ENCODE measurements at regions not wholly inside any gene's neighbourhood (a gene's known extent, or its start where the extent isn't known, plus 50 kb on each side); places are given as distances from the start of the nearest gene placed in this dataset.

DNA sequence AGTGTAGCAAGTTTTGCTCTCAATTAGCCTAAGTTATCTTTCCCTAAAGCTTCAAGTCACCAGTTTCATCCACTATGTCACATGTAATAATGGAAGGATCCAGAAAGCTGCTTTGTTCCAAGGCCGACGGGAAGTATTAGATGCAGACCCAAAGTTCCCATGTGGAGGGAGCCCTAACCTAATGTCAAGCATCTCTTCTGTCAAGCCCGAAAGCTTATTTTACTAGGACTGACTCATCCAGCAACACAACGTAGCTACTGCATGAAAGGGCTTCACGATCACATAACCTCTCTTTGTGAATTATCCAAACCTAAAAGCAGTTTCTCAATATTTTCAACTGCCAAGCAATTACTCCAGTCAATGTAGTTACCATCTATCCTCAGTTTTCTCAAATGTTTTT lies 133.4 kb downstream of the SLC6A15 start:
- no peaks in the 10 kb centered on the region for H3K9me3 ChIP-seq (ENCODE audit: control insufficient read depth, insufficient read depth, low read length)
- H3K9ac ChIP-seq (ENCODE audit: low read depth, low read length): no peak overlapping the region
- H3K4me3 ChIP-seq (ENCODE audit: low read depth, low read length): no peak overlapping the region
- no peaks in the 10 kb centered on the region for H3K27me3 ChIP-seq (ENCODE audit: control insufficient read depth, insufficient read depth, low read length)
- H3K36me3 ChIP-seq (ENCODE audit: control insufficient read depth, insufficient read depth, low read length): no peaks in the 10 kb centered on the region
- H3K4me1 ChIP-seq (ENCODE audit: control insufficient read depth, insufficient read depth, low read length): no peaks in the 10 kb centered on the region

DNA sequence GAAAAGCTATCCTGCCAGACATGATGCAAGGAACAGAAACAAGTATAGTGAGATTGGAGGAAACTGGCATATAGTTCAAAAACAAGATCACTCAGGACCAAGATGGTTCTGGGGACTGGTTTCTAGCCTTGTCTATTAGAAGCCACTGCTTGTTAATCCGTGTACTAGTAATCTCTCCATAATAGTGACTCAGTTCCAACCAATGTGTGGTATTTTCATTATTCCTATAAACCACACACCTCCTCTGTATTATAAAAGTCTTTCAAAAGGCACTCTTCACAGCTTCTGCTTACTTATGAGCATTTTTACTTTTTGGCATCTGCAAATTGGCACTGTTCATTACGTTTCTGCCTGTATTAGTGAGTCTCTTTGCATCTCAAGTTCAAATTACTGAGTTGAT lies 140.3 kb downstream of the SLC6A15 start:
- no peak overlapping the region for H3K9ac ChIP-seq (ENCODE audit: low read depth, low read length)
- no peaks in the 10 kb centered on the region for H3K4me1 ChIP-seq (ENCODE audit: control insufficient read depth, insufficient read depth, low read length)
- H3K4me3 ChIP-seq (ENCODE audit: low read depth, low read length): no peak overlapping the region
- no peaks in the 10 kb centered on the region for H3K9me3 ChIP-seq (ENCODE audit: control insufficient read depth, insufficient read depth, low read length)
- no peaks in the 10 kb centered on the region for H3K36me3 ChIP-seq (ENCODE audit: control insufficient read depth, insufficient read depth, low read length)
- no peaks in the 10 kb centered on the region for H3K27me3 ChIP-seq (ENCODE audit: control insufficient read depth, insufficient read depth, low read length)

DNA sequence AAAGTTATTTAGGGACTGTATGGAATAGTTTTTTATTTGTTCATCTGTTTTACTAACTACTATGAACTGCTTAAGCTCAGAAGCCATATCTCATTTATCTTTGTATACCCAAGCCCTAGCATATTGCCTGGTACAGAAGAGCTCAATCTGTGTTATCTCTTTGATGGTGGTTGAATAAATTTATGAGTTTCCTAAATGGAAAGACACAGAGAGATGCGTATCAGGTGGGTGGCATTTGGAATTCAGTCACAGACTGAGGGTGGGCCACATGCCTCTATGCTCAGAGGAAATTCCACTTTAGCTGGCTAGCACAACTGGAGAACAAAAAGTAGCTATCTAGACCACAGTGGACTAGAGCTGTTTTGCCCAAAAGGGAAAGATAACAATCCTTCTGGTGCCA lies 145.5 kb downstream of the SLC6A15 start:
- H3K36me3 ChIP-seq (ENCODE audit: control insufficient read depth, insufficient read depth, low read length): no peaks in the 10 kb centered on the region
- peaks cover 3% of the 10 kb centered on the region for H3K4me1 ChIP-seq (ENCODE audit: control insufficient read depth, insufficient read depth, low read length)
- no peak overlapping the region for H3K9ac ChIP-seq (ENCODE audit: low read depth, low read length)
- H3K4me3 ChIP-seq (ENCODE audit: low read depth, low read length): no peak overlapping the region
- H3K9me3 ChIP-seq (ENCODE audit: control insufficient read depth, insufficient read depth, low read length): no peaks in the 10 kb centered on the region
- H3K27me3 ChIP-seq (ENCODE audit: control insufficient read depth, insufficient read depth, low read length): no peaks in the 10 kb centered on the region

GRCh38 chr12:84766375-84766774 lies 146.2 kb downstream of the SLC6A15 start:
- Histone ChIP-seq H3K4me3 (ENCODE audit: low read depth, low read length) (no peak overlapping the region), H3K36me3 (ENCODE audit: control insufficient read depth, insufficient read depth, low read length) (no peaks in the 10 kb centered on the region), H3K27me3 (ENCODE audit: control insufficient read depth, insufficient read depth, low read length) (no peaks in the 10 kb centered on the region), H3K9me3 (ENCODE audit: control insufficient read depth, insufficient read depth, low read length) (no peaks in the 10 kb centered on the region), H3K4me1 (ENCODE audit: control insufficient read depth, insufficient read depth, low read length) (peaks cover 3% of the 10 kb centered on the region), H3K9ac (ENCODE audit: low read depth, low read length) (no peak overlapping the region)

GRCh38 chr12:84764001-84764400 lies 148.6 kb downstream of the SLC6A15 start:
- no peaks in the 10 kb centered on the region for H3K36me3 ChIP-seq (ENCODE audit: control insufficient read depth, insufficient read depth, low read length)
- H3K4me1 ChIP-seq (ENCODE audit: control insufficient read depth, insufficient read depth, low read length): peaks cover 3% of the 10 kb centered on the region
- no peaks in the 10 kb centered on the region for H3K9me3 ChIP-seq (ENCODE audit: control insufficient read depth, insufficient read depth, low read length)
- H3K9ac ChIP-seq (ENCODE audit: low read depth, low read length): no peak overlapping the region
- no peaks in the 10 kb centered on the region for H3K27me3 ChIP-seq (ENCODE audit: control insufficient read depth, insufficient read depth, low read length)
- no peak overlapping the region for H3K4me3 ChIP-seq (ENCODE audit: low read depth, low read length)

DNA sequence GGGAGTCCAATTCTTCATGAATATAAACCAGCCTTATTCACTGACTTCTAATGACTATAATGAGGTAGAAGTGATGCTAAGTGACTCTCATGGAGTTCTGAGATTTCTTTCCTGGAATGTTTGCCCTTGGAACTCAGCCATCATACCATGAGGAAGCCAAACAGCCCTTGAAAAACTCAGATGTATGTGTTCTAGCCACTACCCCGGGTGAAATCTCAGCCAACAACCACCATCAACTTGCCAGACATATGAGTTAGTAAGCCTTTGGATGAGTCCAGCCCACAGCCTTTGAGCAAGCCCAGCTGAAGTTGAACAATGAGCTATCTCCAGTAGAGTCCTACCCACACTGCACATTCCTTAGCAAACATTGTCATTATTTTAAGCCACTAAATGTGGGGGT lies 149.5 kb downstream of the SLC6A15 start:
- H3K4me1 ChIP-seq (ENCODE audit: control insufficient read depth, insufficient read depth, low read length): peaks cover 3% of the 10 kb centered on the region
- no peaks in the 10 kb centered on the region for H3K9me3 ChIP-seq (ENCODE audit: control insufficient read depth, insufficient read depth, low read length)
- no peak overlapping the region for H3K9ac ChIP-seq (ENCODE audit: low read depth, low read length)

DNA sequence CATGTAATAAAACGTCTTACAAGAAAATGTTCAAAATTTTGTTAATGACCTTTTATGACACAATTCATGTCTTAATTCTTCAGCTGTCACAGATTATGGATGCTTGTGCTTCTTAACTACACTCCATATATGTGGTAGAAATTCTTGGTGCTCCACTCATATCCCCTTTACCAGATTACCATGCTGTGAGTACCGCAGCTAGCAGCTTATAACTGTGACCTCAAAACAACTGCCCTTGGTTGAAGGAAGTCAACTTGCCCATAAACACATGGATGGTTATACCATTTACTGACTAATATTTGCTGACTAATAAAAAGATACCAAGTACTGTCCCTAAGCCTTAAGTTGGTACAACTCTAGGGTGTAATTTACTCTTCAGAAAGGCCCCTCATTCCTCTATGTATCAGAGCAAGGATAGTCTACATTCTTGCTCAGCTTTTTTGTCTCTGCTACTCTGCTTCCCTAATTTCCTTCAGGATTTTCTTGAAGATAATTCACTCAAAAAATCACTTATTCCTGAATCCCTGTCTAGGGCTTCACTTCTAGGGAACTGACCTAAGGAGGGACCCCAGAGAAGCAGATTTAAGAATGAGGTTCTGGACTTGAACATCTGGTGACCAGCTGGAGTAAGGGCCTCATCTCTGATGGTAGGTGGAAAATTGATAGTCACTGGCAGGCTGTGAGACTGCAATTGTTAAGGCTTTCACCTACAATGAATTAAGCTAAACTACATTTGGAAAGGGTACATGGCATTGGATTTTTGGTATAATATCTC lies 152.3 kb downstream of the SLC6A15 start:
- Histone ChIP-seq H3K36me3 (ENCODE audit: control insufficient read depth, insufficient read depth, low read length) (no peaks in the 10 kb centered on the region), H3K27me3 (ENCODE audit: control insufficient read depth, insufficient read depth, low read length) (no peaks in the 10 kb centered on the region)

More for the DNA sequence above, 149.5 kb downstream of the SLC6A15 start:
- Histone ChIP-seq H3K27me3 (ENCODE audit: control insufficient read depth, insufficient read depth, low read length) (no peaks in the 10 kb centered on the region), H3K36me3 (ENCODE audit: control insufficient read depth, insufficient read depth, low read length) (no peaks in the 10 kb centered on the region), H3K4me3 (ENCODE audit: low read depth, low read length) (no peak overlapping the region)

GRCh38 chr12:84757978-84758377 lies 154.6 kb downstream of the SLC6A15 start:
- Histone ChIP-seq H3K9me3 (ENCODE audit: control insufficient read depth, insufficient read depth, low read length) (no peaks in the 10 kb centered on the region), H3K36me3 (ENCODE audit: control insufficient read depth, insufficient read depth, low read length) (no peaks in the 10 kb centered on the region), H3K4me3 (ENCODE audit: low read depth, low read length) (no peak overlapping the region), H3K9ac (ENCODE audit: low read depth, low read length) (no peak overlapping the region), H3K27me3 (ENCODE audit: control insufficient read depth, insufficient read depth, low read length) (no peaks in the 10 kb centered on the region), H3K4me1 (ENCODE audit: control insufficient read depth, insufficient read depth, low read length) (no peaks in the 10 kb centered on the region)

More for the DNA sequence above, 152.3 kb downstream of the SLC6A15 start:
- Histone ChIP-seq H3K4me1 (ENCODE audit: control insufficient read depth, insufficient read depth, low read length) (no peaks in the 10 kb centered on the region), H3K9ac (ENCODE audit: low read depth, low read length) (no peak overlapping the region), H3K9me3 (ENCODE audit: control insufficient read depth, insufficient read depth, low read length) (no peaks in the 10 kb centered on the region), H3K4me3 (ENCODE audit: low read depth, low read length) (no peak overlapping the region)

DNA sequence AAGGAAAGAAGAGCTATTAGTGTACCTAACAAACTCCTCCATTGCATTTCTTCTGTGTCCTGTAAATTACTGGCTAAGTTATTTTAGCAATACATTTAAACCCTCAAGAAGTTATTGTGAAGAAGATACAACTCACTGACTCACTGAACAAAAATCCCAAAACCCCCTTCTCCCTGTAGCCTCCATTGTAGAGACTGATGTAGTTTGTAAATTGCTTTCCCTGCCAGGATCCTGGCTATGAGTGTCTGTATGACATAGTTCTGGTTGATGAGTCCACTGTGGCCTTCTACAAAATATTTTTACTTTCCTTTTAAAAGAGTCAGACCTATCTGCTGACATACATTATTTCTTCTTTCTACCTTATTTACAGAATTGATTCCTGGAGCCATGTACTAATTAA lies 155.6 kb downstream of the SLC6A15 start:
- H3K36me3 ChIP-seq (ENCODE audit: control insufficient read depth, insufficient read depth, low read length): no peaks in the 10 kb centered on the region
- H3K4me3 ChIP-seq (ENCODE audit: low read depth, low read length): no peak overlapping the region
- no peaks in the 10 kb centered on the region for H3K4me1 ChIP-seq (ENCODE audit: control insufficient read depth, insufficient read depth, low read length)
- no peaks in the 10 kb centered on the region for H3K27me3 ChIP-seq (ENCODE audit: control insufficient read depth, insufficient read depth, low read length)
- H3K9ac ChIP-seq (ENCODE audit: low read depth, low read length): no peak overlapping the region
- no peaks in the 10 kb centered on the region for H3K9me3 ChIP-seq (ENCODE audit: control insufficient read depth, insufficient read depth, low read length)

DNA sequence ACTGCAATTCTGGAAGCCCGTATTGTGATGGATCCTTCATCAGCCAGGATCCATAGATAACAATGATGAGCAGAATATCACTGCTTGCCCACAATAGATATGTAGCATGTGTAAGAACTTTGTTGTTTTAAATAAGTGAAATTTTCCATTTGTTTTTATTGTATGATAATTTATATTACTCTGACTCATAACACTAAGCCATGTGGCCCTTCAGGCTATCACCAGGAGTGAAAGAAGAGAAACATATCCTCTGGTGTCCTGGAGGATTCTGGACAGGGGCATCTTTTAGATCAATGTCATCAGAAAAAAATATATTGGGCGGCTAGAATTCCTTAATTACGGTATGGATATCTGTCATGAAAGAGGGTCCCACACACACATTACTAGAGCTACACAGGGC lies 167.5 kb downstream of the SLC6A15 start:
- Histone ChIP-seq H3K27me3 (ENCODE audit: control insufficient read depth, insufficient read depth, low read length) (no peaks in the 10 kb centered on the region), H3K4me3 (ENCODE audit: low read depth, low read length) (no peak overlapping the region), H3K9me3 (ENCODE audit: control insufficient read depth, insufficient read depth, low read length) (no peaks in the 10 kb centered on the region), H3K4me1 (ENCODE audit: control insufficient read depth, insufficient read depth, low read length) (no peaks in the 10 kb centered on the region), H3K36me3 (ENCODE audit: control insufficient read depth, insufficient read depth, low read length) (no peaks in the 10 kb centered on the region), H3K9ac (ENCODE audit: low read depth, low read length) (no peak overlapping the region)

DNA sequence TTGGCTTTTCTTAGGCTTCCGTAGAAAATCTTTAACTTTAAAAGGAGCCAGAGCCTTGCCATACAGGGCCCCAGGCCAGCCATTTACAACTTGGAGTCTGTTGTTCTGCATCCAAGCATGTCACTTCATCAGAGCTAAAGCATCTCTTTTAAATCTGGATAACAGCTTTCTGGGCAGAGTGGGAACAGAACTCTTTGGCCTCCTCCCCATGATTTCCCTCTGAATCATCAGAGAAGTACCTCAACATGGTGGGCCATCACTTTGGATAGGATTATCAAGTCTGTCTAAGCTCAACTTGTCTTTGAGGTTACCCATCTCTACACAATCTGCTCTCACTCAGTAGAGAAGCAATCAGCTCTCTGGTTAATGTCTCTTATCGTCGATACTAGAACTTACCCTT lies 170.9 kb downstream of the SLC6A15 start:
- Histone ChIP-seq H3K4me1 (ENCODE audit: control insufficient read depth, insufficient read depth, low read length) (peaks cover 3% of the 10 kb centered on the region), H3K4me3 (ENCODE audit: low read depth, low read length) (no peak overlapping the region), H3K27me3 (ENCODE audit: control insufficient read depth, insufficient read depth, low read length) (no peaks in the 10 kb centered on the region), H3K9me3 (ENCODE audit: control insufficient read depth, insufficient read depth, low read length) (no peaks in the 10 kb centered on the region), H3K36me3 (ENCODE audit: control insufficient read depth, insufficient read depth, low read length) (no peaks in the 10 kb centered on the region), H3K9ac (ENCODE audit: low read depth, low read length) (no peak overlapping the region)

- Histone ChIP-seq H3K27me3 (ENCODE audit: control insufficient read depth, insufficient read depth, low read length) (no peaks in the 10 kb centered on the region), H3K9ac (ENCODE audit: low read depth, low read length) (no peak overlapping the region), H3K4me1 (ENCODE audit: control insufficient read depth, insufficient read depth, low read length) (peaks cover 3% of the 10 kb centered on the region), H3K4me3 (ENCODE audit: low read depth, low read length) (no peak overlapping the region), H3K36me3 (ENCODE audit: control insufficient read depth, insufficient read depth, low read length) (no peaks in the 10 kb centered on the region), H3K9me3 (ENCODE audit: control insufficient read depth, insufficient read depth, low read length) (no peaks in the 10 kb centered on the region)
Measured at GRCh38 chr12:84741031-84741430, 171.6 kb downstream of the SLC6A15 start.

All from iPS-15b (cell line).